Spleen (tissue), 7 donors: ENCODE measurements at regions not wholly inside any gene's neighbourhood (a gene's known extent, or its start where the extent isn't known, plus 50 kb on each side); places are given as distances from the start of the nearest gene placed in this dataset.
"Not testable (repeated sequence)": the region's sequence is repeated elsewhere in the genome, so short reads cannot be mapped to it uniquely, and the experiment has no call there.

Source experiments
- POLR2AphosphoS5 ChIP-seq, 3 donors: sonication (generic); formaldehyde crosslinking; IDR thresholded peaks; one replicate each; pipeline ENCODE4 v1.5.1; 2017; ENCODE audit warnings: antibody characterized with exemption in 3 of 3
- TF ChIP-seq, protein P1 (sequence below), 11 experiments: fragments of 200-600 bp in 7 of 11; fragments of 450-650 bp in 4 of 11; sonication (generic) in 4 of 11; IDR thresholded peaks in 8 of 11; conservative IDR thresholded peaks in 3 of 11; 1 replicate in 7 of 11; 2 replicates in 4 of 11; pipeline versions ENCODE4 v1.4.0 to v1.8.0; 2016 to 2021; ENCODE audit warnings: antibody characterized with exemption in 11 of 11, inconsistent platforms in 4 of 11, mild to moderate bottlenecking in 1 of 11
- donor health status: DM: no; HTN: no; CAD: no; lungs with moderate emphysema.
- donor health status: DM: no; HTN: no; CAD: no.
- donor health status: DM: no; HTN: no; CAD: no.

- TF ChIP-seq POLR2AphosphoS5 (IDR thresholded peaks at IDR 0.05), result not testable (repeated sequence)
- TF ChIP-seq, protein P1, sequence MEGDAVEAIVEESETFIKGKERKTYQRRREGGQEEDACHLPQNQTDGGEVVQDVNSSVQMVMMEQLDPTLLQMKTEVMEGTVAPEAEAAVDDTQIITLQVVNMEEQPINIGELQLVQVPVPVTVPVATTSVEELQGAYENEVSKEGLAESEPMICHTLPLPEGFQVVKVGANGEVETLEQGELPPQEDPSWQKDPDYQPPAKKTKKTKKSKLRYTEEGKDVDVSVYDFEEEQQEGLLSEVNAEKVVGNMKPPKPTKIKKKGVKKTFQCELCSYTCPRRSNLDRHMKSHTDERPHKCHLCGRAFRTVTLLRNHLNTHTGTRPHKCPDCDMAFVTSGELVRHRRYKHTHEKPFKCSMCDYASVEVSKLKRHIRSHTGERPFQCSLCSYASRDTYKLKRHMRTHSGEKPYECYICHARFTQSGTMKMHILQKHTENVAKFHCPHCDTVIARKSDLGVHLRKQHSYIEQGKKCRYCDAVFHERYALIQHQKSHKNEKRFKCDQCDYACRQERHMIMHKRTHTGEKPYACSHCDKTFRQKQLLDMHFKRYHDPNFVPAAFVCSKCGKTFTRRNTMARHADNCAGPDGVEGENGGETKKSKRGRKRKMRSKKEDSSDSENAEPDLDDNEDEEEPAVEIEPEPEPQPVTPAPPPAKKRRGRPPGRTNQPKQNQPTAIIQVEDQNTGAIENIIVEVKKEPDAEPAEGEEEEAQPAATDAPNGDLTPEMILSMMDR (IDR thresholded peaks at IDR 0.05 in 8 of 11, conservative IDR thresholded peaks at IDR 0.05 in 3 of 11), result not testable (repeated sequence)
These were observed 160.5 kb upstream of the VIPR2 start for GRCh38 chr7:159305185-159305584.
